Smooth muscle cell (in vitro differentiated cells): ENCODE measurements at regions not wholly inside any gene's neighbourhood (a gene's known extent, or its start where the extent isn't known, plus 50 kb on each side); places are given as distances from the start of the nearest gene placed in this dataset.

Source experiments
- DNase-seq: peaks from one replicate; lab custom pipeline; 2025; ENCODE audit not compliant: unreplicated experiment; lab: John Stamatoyannopoulos, UW
- H2AFZ ChIP-seq: fragments of 200-600 bp; sonication (generic); 2 replicates; pipeline ENCODE4 v1.6.0; 2016; ENCODE audit warnings: antibody characterized with exemption, low read depth, mild to moderate bottlenecking
- H3F3A ChIP-seq: fragments of 200-600 bp; sonication (generic); 2 replicates; pipeline ENCODE4 v1.6.0; 2017; ENCODE audit warnings: antibody characterized with exemption, low read depth
- H3K27ac ChIP-seq: fragments of 200-600 bp; sonication (generic); 2 replicates; pipeline ENCODE4 v1.5.1; 2016; ENCODE audit warnings: low read depth, mild to moderate bottlenecking
- H3K27me3 ChIP-seq: fragments of 200-600 bp; sonication (generic); 2 replicates; pipeline ENCODE4 v1.6.1; 2016; ENCODE audit warnings: low read depth, mild to moderate bottlenecking
- H3K36me3 ChIP-seq: fragments of 200-600 bp; sonication (generic); 2 replicates; pipeline ENCODE4 v1.5.1; 2016; ENCODE audit warnings: low read depth
- H3K4me1 ChIP-seq: fragments of 200-600 bp; sonication (generic); 2 replicates; pipeline ENCODE4 v1.5.1; 2016; ENCODE audit warnings: low read depth
- H3K4me2 ChIP-seq: fragments of 200-600 bp; sonication (generic); 2 replicates; pipeline ENCODE4 v1.6.0; 2016; ENCODE audit warnings: mild to moderate bottlenecking
- H3K4me3 ChIP-seq: fragments of 200-600 bp; sonication (generic); 2 replicates; pipeline ENCODE4 v1.5.1; 2016; ENCODE audit warnings: mild to moderate bottlenecking
- H3K79me2 ChIP-seq: fragments of 200-600 bp; sonication (generic); 2 replicates; pipeline ENCODE4 v1.6.0; 2016; ENCODE audit warnings: low read depth, mild to moderate bottlenecking
- H3K9ac ChIP-seq: fragments of 200-600 bp; sonication (generic); 2 replicates; pipeline ENCODE4 v1.6.0; 2016; ENCODE audit warnings: low read depth
- H3K9me3 ChIP-seq: fragments of 200-600 bp; sonication (generic); replicated peaks from 2 replicates; pipeline ENCODE4 v1.5.1; 2016; ENCODE audit warnings: low read depth
- H4K20me1 ChIP-seq: fragments of 200-600 bp; sonication (generic); 2 replicates; pipeline ENCODE4 v1.6.0; 2016; ENCODE audit warnings: low read depth
- WGBS: methylation state at CpG from one replicate; pipeline ENCODE4 v1.1.7; 2016; ENCODE audit warnings: low lambda C conversion rate; 5-methylcytosine and 5-hydroxymethylcytosine counted together
- TF ChIP-seq, protein P1 (sequence below): fragments of 200-600 bp; sonication (generic); IDR thresholded peaks from 2 replicates; pipeline ENCODE4 v1.5.1; 2017; ENCODE audit warnings: borderline replicate concordance, mild to moderate bottlenecking, antibody characterized with exemption; ENCODE audit not compliant: insufficient read depth, poor library complexity, severe bottlenecking

DNA sequence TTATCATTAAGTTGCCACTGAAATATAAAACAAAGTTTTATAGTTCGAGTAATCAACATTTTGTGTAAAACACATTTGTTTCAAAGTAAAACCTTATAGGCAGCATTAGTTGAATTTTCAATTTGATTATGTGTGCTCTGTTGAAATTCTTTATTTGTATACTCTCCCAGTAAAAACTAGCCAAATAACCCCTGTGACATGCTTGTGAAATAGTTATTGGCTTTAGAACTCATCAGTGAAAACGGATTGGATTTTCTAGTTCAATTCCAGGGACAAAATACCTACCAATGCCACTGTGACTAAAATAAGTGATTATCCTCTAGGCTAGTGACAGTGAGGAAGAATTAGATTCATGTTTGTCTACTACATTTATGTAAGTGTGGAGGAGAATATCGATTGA, 212.9 kb downstream of the TMEM200A start:
- 83% methylated on average over 3 of the region's 3 CpGs for WGBS

DNA sequence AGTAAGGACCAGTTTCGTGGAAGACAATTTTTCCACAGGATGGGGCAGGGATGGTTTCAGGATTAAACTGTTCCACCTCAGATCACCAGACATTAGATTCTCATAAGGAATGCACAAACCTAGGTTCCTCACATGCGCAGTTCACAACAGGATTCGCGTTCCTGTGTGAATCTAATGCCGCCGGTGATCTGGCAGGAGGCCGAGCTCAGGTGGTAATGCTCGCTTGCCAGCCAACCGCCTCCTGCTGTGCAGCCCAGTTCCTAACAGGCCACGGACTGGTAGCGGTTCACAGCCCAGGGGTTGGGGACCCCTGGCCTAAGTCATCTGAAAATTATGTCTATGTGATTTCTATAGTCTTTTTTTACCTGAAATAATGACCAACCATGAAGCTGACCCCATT, 217.5 kb downstream of the TMEM200A start:
- no peaks in the 10 kb centered on the region for H3K27me3 ChIP-seq
- no peak overlapping the region for H3K9ac ChIP-seq
- H3F3A ChIP-seq: no peaks in the 10 kb centered on the region
- no peaks in the 10 kb centered on the region for H3K79me2 ChIP-seq
- H3K9me3 ChIP-seq: no peaks in the 10 kb centered on the region
- no peak overlapping the region for H3K27ac ChIP-seq
- 90% methylated on average over 11 of the region's 11 CpGs for WGBS
- no peaks in the 10 kb centered on the region for H3K36me3 ChIP-seq
- TF ChIP-seq, protein P1, sequence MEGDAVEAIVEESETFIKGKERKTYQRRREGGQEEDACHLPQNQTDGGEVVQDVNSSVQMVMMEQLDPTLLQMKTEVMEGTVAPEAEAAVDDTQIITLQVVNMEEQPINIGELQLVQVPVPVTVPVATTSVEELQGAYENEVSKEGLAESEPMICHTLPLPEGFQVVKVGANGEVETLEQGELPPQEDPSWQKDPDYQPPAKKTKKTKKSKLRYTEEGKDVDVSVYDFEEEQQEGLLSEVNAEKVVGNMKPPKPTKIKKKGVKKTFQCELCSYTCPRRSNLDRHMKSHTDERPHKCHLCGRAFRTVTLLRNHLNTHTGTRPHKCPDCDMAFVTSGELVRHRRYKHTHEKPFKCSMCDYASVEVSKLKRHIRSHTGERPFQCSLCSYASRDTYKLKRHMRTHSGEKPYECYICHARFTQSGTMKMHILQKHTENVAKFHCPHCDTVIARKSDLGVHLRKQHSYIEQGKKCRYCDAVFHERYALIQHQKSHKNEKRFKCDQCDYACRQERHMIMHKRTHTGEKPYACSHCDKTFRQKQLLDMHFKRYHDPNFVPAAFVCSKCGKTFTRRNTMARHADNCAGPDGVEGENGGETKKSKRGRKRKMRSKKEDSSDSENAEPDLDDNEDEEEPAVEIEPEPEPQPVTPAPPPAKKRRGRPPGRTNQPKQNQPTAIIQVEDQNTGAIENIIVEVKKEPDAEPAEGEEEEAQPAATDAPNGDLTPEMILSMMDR: no peak
- no peak overlapping the region for H3K4me2 ChIP-seq
- no peaks in the 10 kb centered on the region for H4K20me1 ChIP-seq
- no peak for DNase-seq
- H2AFZ ChIP-seq: no peak overlapping the region
- no peaks in the 10 kb centered on the region for H3K4me1 ChIP-seq
- H3K4me3 ChIP-seq: no peak overlapping the region

More for the DNA sequence above, 212.9 kb downstream of the TMEM200A start:
- Histone ChIP-seq H3K4me1 (no peaks in the 10 kb centered on the region), H3K4me3 (no peak overlapping the region), H3K4me2 (no peak overlapping the region), H3K27ac (no peak overlapping the region), H2AFZ (no peak overlapping the region), H3K79me2 (no peaks in the 10 kb centered on the region), H3F3A (no peaks in the 10 kb centered on the region), H3K27me3 (no peaks in the 10 kb centered on the region), H3K9ac (no peak overlapping the region), H3K9me3 (no peaks in the 10 kb centered on the region), H3K36me3 (no peaks in the 10 kb centered on the region), H4K20me1 (no peaks in the 10 kb centered on the region)
- TF ChIP-seq, protein P1: no peak
- DNase-seq: no peak

- no peak overlapping the region for H3K9ac ChIP-seq
- TF ChIP-seq, protein P1: no peak
- no peaks in the 10 kb centered on the region for H3K27me3 ChIP-seq
- no peak overlapping the region for H3K4me3 ChIP-seq
- no peak overlapping the region for H2AFZ ChIP-seq
- H4K20me1 ChIP-seq: no peaks in the 10 kb centered on the region
- H3K9me3 ChIP-seq: no peaks in the 10 kb centered on the region
- H3K27ac ChIP-seq: no peak overlapping the region
- DNase-seq: no peak
- H3K36me3 ChIP-seq: no peaks in the 10 kb centered on the region
- no peaks in the 10 kb centered on the region for H3K4me1 ChIP-seq
- no peaks in the 10 kb centered on the region for H3K79me2 ChIP-seq
- 93% methylated on average over 5 of the region's 5 CpGs for WGBS
- H3F3A ChIP-seq: no peaks in the 10 kb centered on the region
- no peak overlapping the region for H3K4me2 ChIP-seq
Measured at GRCh38 chr6:130585587-130585986, 219.8 kb downstream of the TMEM200A start.

DNA sequence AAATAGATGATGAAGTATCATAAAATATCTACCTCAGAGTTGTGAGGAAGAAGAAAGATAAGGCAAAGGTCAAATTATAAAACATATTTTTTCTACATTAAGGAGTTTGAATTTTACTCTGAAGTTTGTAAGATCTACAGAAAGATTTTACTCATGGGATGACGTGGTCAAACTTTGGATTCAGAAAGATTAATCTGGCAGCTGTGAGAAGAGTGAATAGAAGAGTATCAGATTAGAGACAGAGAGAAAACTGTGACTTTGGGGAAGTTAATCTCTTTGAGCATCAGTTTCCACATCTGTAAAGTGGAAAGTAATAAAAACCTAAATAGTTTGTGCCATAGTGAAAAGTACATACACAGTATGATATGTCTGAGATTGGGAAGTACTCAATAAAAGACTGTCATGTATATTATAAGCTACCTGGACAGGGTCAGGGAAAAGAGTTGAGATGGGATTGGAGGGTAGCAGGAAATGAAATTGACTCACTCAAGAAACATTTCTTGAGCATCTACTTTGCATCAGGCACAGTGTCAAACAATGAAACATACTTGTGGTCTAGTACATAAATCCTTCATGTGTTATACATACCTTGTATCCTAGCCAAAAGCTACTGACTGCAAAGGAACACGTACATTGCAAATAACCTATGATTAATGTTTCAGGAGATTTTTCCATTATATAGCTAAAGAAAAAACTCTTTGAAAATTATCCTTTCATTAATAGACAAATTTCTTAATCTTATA, 222.1 kb downstream of the TMEM200A start:
- Histone ChIP-seq H3F3A (no peaks in the 10 kb centered on the region), H3K36me3 (no peaks in the 10 kb centered on the region), H3K27me3 (no peaks in the 10 kb centered on the region), H3K4me1 (no peaks in the 10 kb centered on the region), H4K20me1 (no peaks in the 10 kb centered on the region), H3K4me2 (no peak overlapping the region), H3K4me3 (no peak overlapping the region), H3K27ac (no peak overlapping the region), H3K9ac (no peak overlapping the region), H3K9me3 (no peaks in the 10 kb centered on the region), H2AFZ (no peak overlapping the region), H3K79me2 (no peaks in the 10 kb centered on the region)
- WGBS: 77% methylated on average over 2 of the region's 2 CpGs
- DNase-seq: no peak
- TF ChIP-seq, protein P1: no peak
